IMR-90 (cell line): ENCODE measurements at regions not wholly inside any gene's neighbourhood (a gene's known extent, or its start where the extent isn't known, plus 50 kb on each side); places are given as distances from the start of the nearest gene placed in this dataset.

ENCODE experiments used
- ATAC-seq: fragments of 200-7000 bp; cut with Tn5 transposase; 2 replicates; pipeline ENCODE4 v1.9.1; 2020; ENCODE audit warnings: low read depth, mild to moderate bottlenecking, moderate library complexity
- BruUV-seq: library from RNA; stranded (reverse); fragments of 400-500 nt; replicated peaks from 2 replicates; lab custom pipeline; 2021; lab: Mats Ljungman, UMichigan
- CTCF ChIA-PET: fragments of 300-600 bp; formaldehyde crosslinking; extraction: SDS; loops from one replicate; lab custom pipeline; 2021; ENCODE audit warnings: antibody characterized with exemption; lab: Yijun Ruan, JAX
- POLR2A ChIA-PET: fragments of 300-600 bp; sonication (Branson Sonifier 250); formaldehyde crosslinking; loops from one replicate; lab custom pipeline; 2022; ENCODE audit warnings: antibody characterized with exemption; ENCODE audit not compliant: unreplicated experiment; lab: Charles Lee
- DNase-seq: peaks from one replicate; pipeline ENCODE4 v3.0.0; 2013
- H2AFZ ChIP-seq: replicated peaks from 2 replicates; pipeline ENCODE3; 2013; ENCODE audit warnings: low read length, mild to moderate bottlenecking; ENCODE audit not compliant: poor library complexity
- H2AK5ac ChIP-seq: 2 replicates; pipeline ENCODE4 v1.6.1; 2013; ENCODE audit warnings: low read depth, low read length, inconsistent platforms
- H2AK9ac ChIP-seq: replicated peaks from 2 replicates; pipeline ENCODE3; 2013; ENCODE audit warnings: mild to moderate bottlenecking, low read depth, low read length, moderate library complexity; ENCODE audit not compliant: poor library complexity
- H2BK120ac ChIP-seq: 2 replicates; pipeline ENCODE4 v1.6.1; 2013; ENCODE audit warnings: low read depth, low read length, inconsistent platforms
- H2BK15ac ChIP-seq: 3 replicates; pipeline ENCODE4 v1.6.1; 2013; ENCODE audit warnings: low read depth, low read length, inconsistent platforms
- H2BK20ac ChIP-seq: 2 replicates; pipeline ENCODE4 v1.6.1; 2013; ENCODE audit warnings: low read depth, mild to moderate bottlenecking, inconsistent platforms, low read length, moderate library complexity
- H2BK5ac ChIP-seq: 2 replicates; pipeline ENCODE4 v1.6.1; 2013; ENCODE audit warnings: mild to moderate bottlenecking, low read depth, low read length, inconsistent platforms; ENCODE audit not compliant: poor library complexity, severe bottlenecking
- H3K14ac ChIP-seq: replicated peaks from 2 replicates; pipeline ENCODE4 v1.6.1; 2013; ENCODE audit warnings: low read depth, low read length, inconsistent platforms
- H3K18ac ChIP-seq: 2 replicates; pipeline ENCODE4 v1.6.1; 2013; ENCODE audit warnings: low read depth, low read length, control low read depth
- H3K23ac ChIP-seq: 2 replicates; pipeline ENCODE4 v1.6.1; 2013; ENCODE audit warnings: low read depth, low read length, inconsistent platforms
- H3K27ac ChIP-seq: 2 replicates; pipeline ENCODE4 v1.5.1; 2013; ENCODE audit warnings: mild to moderate bottlenecking, control low read depth, low read length; ENCODE audit not compliant: insufficient read depth
- H3K27me3 ChIP-seq: 2 replicates; pipeline ENCODE4 v1.6.1; 2013; ENCODE audit warnings: low read length; ENCODE audit not compliant: control insufficient read depth, insufficient read depth
- H3K36me3 ChIP-seq: 2 replicates; pipeline ENCODE4 v1.6.1; 2013; ENCODE audit warnings: low read length, mixed read lengths; ENCODE audit not compliant: control insufficient read depth, insufficient read depth
- H3K4ac ChIP-seq: 2 replicates; pipeline ENCODE4 v1.6.1; 2013; ENCODE audit warnings: low read depth, low read length, inconsistent platforms
- H3K4me1 ChIP-seq: 2 replicates; pipeline ENCODE4 v1.6.1; 2013; ENCODE audit warnings: low read length, mixed read lengths; ENCODE audit not compliant: control insufficient read depth, insufficient read depth
- H3K4me2 ChIP-seq: 2 replicates; pipeline ENCODE4 v1.6.1; 2013; ENCODE audit warnings: low read depth, mild to moderate bottlenecking, control low read depth, low read length, moderate library complexity
- H3K4me3 ChIP-seq: 2 replicates; pipeline ENCODE4 v1.5.1; 2013; ENCODE audit warnings: low read depth, mild to moderate bottlenecking, control low read depth, low read length, moderate library complexity; ENCODE audit not compliant: insufficient read depth
- H3K56ac ChIP-seq: 2 replicates; pipeline ENCODE4 v1.6.1; 2013; ENCODE audit warnings: low read length, inconsistent platforms; ENCODE audit not compliant: insufficient read depth; ENCODE audit errors: extremely low read depth
- H3K79me1 ChIP-seq, 2 experiments: 2 replicates each; pipeline ENCODE4 v1.6.1; 2013; ENCODE audit warnings: low read length in 2 of 2, inconsistent platforms in 1 of 2, low read depth in 1 of 2
- H3K9ac ChIP-seq: 2 replicates; pipeline ENCODE4 v1.6.1; 2013; ENCODE audit warnings: low read depth, low read length, control low read depth
- H3K9me1 ChIP-seq: 2 replicates; pipeline ENCODE4 v1.6.1; 2013; ENCODE audit warnings: low read length, inconsistent platforms; ENCODE audit not compliant: insufficient read depth
- H3K9me3 ChIP-seq: 2 replicates; pipeline ENCODE4 v1.6.1; 2013; ENCODE audit warnings: low read length; ENCODE audit not compliant: control insufficient read depth, insufficient read depth
- H4K20me1 ChIP-seq: 2 replicates; pipeline ENCODE4 v1.6.1; 2013; ENCODE audit warnings: low read length, inconsistent platforms; ENCODE audit not compliant: insufficient read depth
- H4K5ac ChIP-seq: 2 replicates; pipeline ENCODE4 v1.6.1; 2013; ENCODE audit warnings: mild to moderate bottlenecking, low read depth, low read length, control low read depth
- H4K8ac ChIP-seq, 2 experiments: 2 replicates each; pipeline ENCODE4 v1.6.1; 2013; ENCODE audit warnings: low read depth in 2 of 2, low read length in 2 of 2, control low read depth in 1 of 2, inconsistent platforms in 1 of 2
- H4K91ac ChIP-seq: 2 replicates; pipeline ENCODE4 v1.6.1; 2013; ENCODE audit warnings: low read depth, low read length, inconsistent platforms; ENCODE audit not compliant: insufficient read depth
- BHLHE40 ChIP-seq: fragments of 150-350 bp; IDR thresholded peaks from 2 replicates; pipeline ENCODE4 v1.6.1; 2016; ENCODE audit warnings: mild to moderate bottlenecking, low read depth, low read length
- MAZ ChIP-seq: IDR thresholded peaks from 2 replicates; pipeline ENCODE4 v1.6.1; 2012; ENCODE audit warnings: low read depth, mild to moderate bottlenecking, low read length, improper control_type of control experiment, moderate library complexity, borderline replicate concordance
- SMC3 ChIP-seq: fragments of 150-350 bp; IDR thresholded peaks from 2 replicates; pipeline ENCODE4 v1.6.1; 2016; ENCODE audit warnings: low read depth, mild to moderate bottlenecking, antibody characterized with exemption, low read length, moderate library complexity
- WGBS, 2 experiments: methylation state at CpG; one replicate each; pipeline versions ENCODE4 v1.1.5 to v1.1.7; 2013; ENCODE audit warnings: missing lambda C conversion rate in 2 of 2; ENCODE audit not compliant: insufficient read length in 1 of 2; ENCODE audit errors: extremely low coverage in 2 of 2; 5-methylcytosine and 5-hydroxymethylcytosine counted together
- dilution Hi-C: fragments of 300-500 bp; cut with HindIII; formaldehyde crosslinking; loops from one replicate; pipeline ENCODE4 v1.14.3; 2018; ENCODE audit warnings: low sequenced_read_pairs; ENCODE audit not compliant: unreplicated experiment
- in situ Hi-C: fragments of 300-500 bp; cut with MboI; formaldehyde crosslinking; loops from 3 replicates; pipeline ENCODE4 v1.14.3; 2019; ENCODE audit warnings: low sequenced_read_pairs, inconsistent platforms, mixed read lengths
- intact Hi-C: fragments of 100-400 bp; cut with micrococcal nuclease; formaldehyde crosslinking; loops from 2 replicates; pipeline ENCODE4 v1.10.0; 2022

GRCh38 chr15:98080791-98081190, 120.3 kb downstream of the ARRDC4 start:
- ChIA-PET POLR2A (no interaction called here), CTCF (no interaction called here)
- H2BK20ac ChIP-seq, result no peak overlapping the region
- H2AK5ac ChIP-seq, result no peak overlapping the region
- no peak overlapping the region for H2BK120ac ChIP-seq
- no peak overlapping the region for H3K27ac ChIP-seq
- H3K9me3 ChIP-seq, result peaks cover 4% of the 10 kb centered on the region
- no peak overlapping the region for H3K56ac ChIP-seq
- no peak overlapping the region for H2BK5ac ChIP-seq
- no peak overlapping the region for H2AFZ ChIP-seq
- no peak overlapping the region for H3K4me2 ChIP-seq
- H3K18ac ChIP-seq, result no peak overlapping the region
- no peaks in the 10 kb centered on the region for H3K79me1 ChIP-seq
- WGBS, 2 experiments, result no CpG with 5 or more reads among the region's 2 CpGs
- TF ChIP-seq BHLHE40 (no peak), MAZ (no peak), SMC3 (no peak)
- no peak overlapping the region for H2BK15ac ChIP-seq
- no peak overlapping the region for H3K9ac ChIP-seq
- H3K4me3 ChIP-seq, result no peak overlapping the region
- ATAC-seq, result no peak
- dilution Hi-C loops, result no loop called here
- no peak overlapping the region for H3K14ac ChIP-seq
- no peaks in the 10 kb centered on the region for H3K4me1 ChIP-seq
- no peak overlapping the region for H4K8ac ChIP-seq
- no peak overlapping the region for H2AK9ac ChIP-seq
- H3K23ac ChIP-seq, result no peak overlapping the region
- H3K27me3 ChIP-seq, result no peaks in the 10 kb centered on the region
- no peak overlapping the region for H3K4ac ChIP-seq
- H4K20me1 ChIP-seq, result no peaks in the 10 kb centered on the region
- intact Hi-C loops, result no loop called here
- H3K9me1 ChIP-seq, result no peaks in the 10 kb centered on the region
- BruUV-seq, result no TSS peak
- H3K36me3 ChIP-seq, result no peaks in the 10 kb centered on the region
- in situ Hi-C loops, result loop anchor here (5.0 kb wide), 1 partner anchor 173 kb away; no protein-coding TSS in a partner anchor
- no peak overlapping the region for H4K91ac ChIP-seq
- DNase-seq, result no peak
- no peak overlapping the region for H4K5ac ChIP-seq
